Vagina (tissue), 2 donors: ENCODE measurements at regions not wholly inside any gene's neighbourhood (a gene's known extent, or its start where the extent isn't known, plus 50 kb on each side); places are given as distances from the start of the nearest gene placed in this dataset.

ENCODE experiments used
- POLR2AphosphoS5 ChIP-seq, 2 donors: sonication (generic); formaldehyde crosslinking; IDR thresholded peaks; one replicate each; pipeline ENCODE4 v1.9.0; 2017; ENCODE audit warnings: antibody characterized with exemption in 2 of 2, mild to moderate bottlenecking in 2 of 2, low read depth in 1 of 2; ENCODE audit not compliant: insufficient read depth in 1 of 2
- TF ChIP-seq, protein P1 (sequence below), 3 experiments: fragments of 450-650 bp in 2 of 3; fragments of 200-600 bp in 1 of 3; sonication (generic) in 1 of 3; IDR thresholded peaks; one replicate each; pipeline ENCODE4 v1.5.1; 2017 to 2019; ENCODE audit warnings: antibody characterized with exemption in 3 of 3, mild to moderate bottlenecking in 2 of 3, moderate library complexity in 2 of 3

DNA sequence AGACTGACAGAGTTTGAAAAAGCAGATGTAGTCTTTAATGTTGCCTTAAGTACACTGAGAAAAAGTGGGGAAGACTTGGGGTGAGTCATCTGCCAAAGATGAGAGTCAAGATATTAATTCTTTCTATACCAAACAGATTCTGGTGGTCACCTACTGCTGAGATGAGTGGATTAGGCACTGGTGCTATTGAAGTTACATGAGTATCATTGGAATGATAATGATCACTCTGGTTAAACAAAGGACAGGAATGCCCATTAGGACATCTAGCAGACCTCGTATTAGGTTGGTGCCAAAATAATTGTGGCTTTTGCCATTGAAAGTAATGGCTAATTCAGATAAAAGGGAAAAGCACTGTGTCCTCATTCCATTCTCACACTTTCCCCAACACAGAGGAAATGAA, 1588.9 kb downstream of the KCNT2 start:
- TF ChIP-seq, protein P1, sequence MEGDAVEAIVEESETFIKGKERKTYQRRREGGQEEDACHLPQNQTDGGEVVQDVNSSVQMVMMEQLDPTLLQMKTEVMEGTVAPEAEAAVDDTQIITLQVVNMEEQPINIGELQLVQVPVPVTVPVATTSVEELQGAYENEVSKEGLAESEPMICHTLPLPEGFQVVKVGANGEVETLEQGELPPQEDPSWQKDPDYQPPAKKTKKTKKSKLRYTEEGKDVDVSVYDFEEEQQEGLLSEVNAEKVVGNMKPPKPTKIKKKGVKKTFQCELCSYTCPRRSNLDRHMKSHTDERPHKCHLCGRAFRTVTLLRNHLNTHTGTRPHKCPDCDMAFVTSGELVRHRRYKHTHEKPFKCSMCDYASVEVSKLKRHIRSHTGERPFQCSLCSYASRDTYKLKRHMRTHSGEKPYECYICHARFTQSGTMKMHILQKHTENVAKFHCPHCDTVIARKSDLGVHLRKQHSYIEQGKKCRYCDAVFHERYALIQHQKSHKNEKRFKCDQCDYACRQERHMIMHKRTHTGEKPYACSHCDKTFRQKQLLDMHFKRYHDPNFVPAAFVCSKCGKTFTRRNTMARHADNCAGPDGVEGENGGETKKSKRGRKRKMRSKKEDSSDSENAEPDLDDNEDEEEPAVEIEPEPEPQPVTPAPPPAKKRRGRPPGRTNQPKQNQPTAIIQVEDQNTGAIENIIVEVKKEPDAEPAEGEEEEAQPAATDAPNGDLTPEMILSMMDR (IDR thresholded peaks at IDR 0.05): no peak
- TF ChIP-seq POLR2AphosphoS5 (IDR thresholded peaks at IDR 0.05; ENCODE audit: insufficient read depth in 1 of 2, low read depth in 1 of 2): no peak
